Mammary epithelial cell (primary cell): ENCODE measurements at regions not wholly inside any gene's neighbourhood (a gene's known extent, or its start where the extent isn't known, plus 50 kb on each side); places are given as distances from the start of the nearest gene placed in this dataset.

ENCODE experiments used
- EZH2 ChIP-seq: IDR thresholded peaks from 2 replicates; pipeline ENCODE4 v1.6.1; 2012; ENCODE audit warnings: low read length, inconsistent platforms, borderline replicate concordance
- TF ChIP-seq, protein P1 (sequence below), 2 donors: IDR thresholded peaks in 1 of 2; conservative IDR thresholded peaks in 1 of 2; 2 replicates each; pipeline ENCODE4 v1.5.1; 2011 to 2012; ENCODE audit warnings: inconsistent platforms in 2 of 2, low read length in 2 of 2, mild to moderate bottlenecking in 2 of 2, control low read depth in 1 of 2, low read depth in 1 of 2; ENCODE audit not compliant: insufficient read depth in 1 of 2; ENCODE audit errors: extremely low read depth in 1 of 2

- TF ChIP-seq, protein P1, sequence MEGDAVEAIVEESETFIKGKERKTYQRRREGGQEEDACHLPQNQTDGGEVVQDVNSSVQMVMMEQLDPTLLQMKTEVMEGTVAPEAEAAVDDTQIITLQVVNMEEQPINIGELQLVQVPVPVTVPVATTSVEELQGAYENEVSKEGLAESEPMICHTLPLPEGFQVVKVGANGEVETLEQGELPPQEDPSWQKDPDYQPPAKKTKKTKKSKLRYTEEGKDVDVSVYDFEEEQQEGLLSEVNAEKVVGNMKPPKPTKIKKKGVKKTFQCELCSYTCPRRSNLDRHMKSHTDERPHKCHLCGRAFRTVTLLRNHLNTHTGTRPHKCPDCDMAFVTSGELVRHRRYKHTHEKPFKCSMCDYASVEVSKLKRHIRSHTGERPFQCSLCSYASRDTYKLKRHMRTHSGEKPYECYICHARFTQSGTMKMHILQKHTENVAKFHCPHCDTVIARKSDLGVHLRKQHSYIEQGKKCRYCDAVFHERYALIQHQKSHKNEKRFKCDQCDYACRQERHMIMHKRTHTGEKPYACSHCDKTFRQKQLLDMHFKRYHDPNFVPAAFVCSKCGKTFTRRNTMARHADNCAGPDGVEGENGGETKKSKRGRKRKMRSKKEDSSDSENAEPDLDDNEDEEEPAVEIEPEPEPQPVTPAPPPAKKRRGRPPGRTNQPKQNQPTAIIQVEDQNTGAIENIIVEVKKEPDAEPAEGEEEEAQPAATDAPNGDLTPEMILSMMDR (conservative IDR thresholded peaks at IDR 0.05 in 1 of 2, IDR thresholded peaks at IDR 0.05 in 1 of 2; ENCODE audit: extremely low read depth in 1 of 2, insufficient read depth in 1 of 2, low read depth in 1 of 2, low read length in 2 of 2), result no peak
- TF ChIP-seq EZH2, result no peak
These were observed 276.9 kb downstream of the BAMBI start for GRCh38 chr10:28954211-28954610.
